GM18511 (cell line): ENCODE measurements at regions not wholly inside any gene's neighbourhood (a gene's known extent, or its start where the extent isn't known, plus 50 kb on each side); places are given as distances from the start of the nearest gene placed in this dataset.

Source experiments
- ATAC-seq: cut with Tn5 transposase; IDR thresholded peaks from one replicate; pipeline ENCODE4 v1.9.1; 2021; ENCODE audit warnings: mild to moderate bottlenecking, moderate library complexity; ENCODE audit not compliant: unreplicated experiment

- ATAC-seq: no peak
Measured at GRCh38 chr6:90819483-90819882, 232.6 kb upstream of the MAP3K7 start.

- no peak for ATAC-seq
Measured at GRCh38 chr6:90818163-90818562, 231.3 kb upstream of the MAP3K7 start.

- ATAC-seq: no peak
Measured at GRCh38 chr6:90816764-90817163, 229.9 kb upstream of the MAP3K7 start.

GRCh38 chr6:90811596-90812226 is 224.8 kb upstream of the MAP3K7 start:
- no peak for ATAC-seq

- ATAC-seq: no peak
Measured at GRCh38 chr6:90809035-90809434, 222.2 kb upstream of the MAP3K7 start.

GRCh38 chr6:90807791-90808701 is 221.2 kb upstream of the MAP3K7 start:
- ATAC-seq: no peak

- no peak for ATAC-seq
Measured at GRCh38 chr6:90805619-90806155, 218.8 kb upstream of the MAP3K7 start.

- no peak for ATAC-seq
Measured at GRCh38 chr6:90803956-90804355, 217.1 kb upstream of the MAP3K7 start.

GRCh38 chr6:90795078-90795477 is 208.2 kb upstream of the MAP3K7 start:
- ATAC-seq: no peak

GRCh38 chr6:90793771-90794170 is 206.9 kb upstream of the MAP3K7 start:
- no peak for ATAC-seq

GRCh38 chr6:90790696-90791095 is 203.8 kb upstream of the MAP3K7 start:
- no peak for ATAC-seq

GRCh38 chr6:90790058-90790457 is 203.2 kb upstream of the MAP3K7 start:
- no peak for ATAC-seq

- no peak for ATAC-seq
Measured at GRCh38 chr6:90788781-90789180, 201.9 kb upstream of the MAP3K7 start.

GRCh38 chr6:90787446-90787845 is 200.6 kb upstream of the MAP3K7 start:
- ATAC-seq: no peak

- no peak for ATAC-seq
Measured at GRCh38 chr6:90780778-90781177, 193.9 kb upstream of the MAP3K7 start.

- no peak for ATAC-seq
Measured at GRCh38 chr6:90780141-90780540, 193.3 kb upstream of the MAP3K7 start.

- ATAC-seq: no peak
Measured at GRCh38 chr6:90778417-90779203, 191.7 kb upstream of the MAP3K7 start.

GRCh38 chr6:90770778-90771177 is 183.9 kb upstream of the MAP3K7 start:
- ATAC-seq: no peak

GRCh38 chr6:90765895-90766294 is 179.0 kb upstream of the MAP3K7 start:
- no peak for ATAC-seq

GRCh38 chr6:90765491-90765890 is 178.6 kb upstream of the MAP3K7 start:
- ATAC-seq: no peak

GRCh38 chr6:90764001-90764400 is 177.1 kb upstream of the MAP3K7 start:
- no peak for ATAC-seq
